H1 (cell line): ENCODE measurements at regions not wholly inside any gene's neighbourhood (a gene's known extent, or its start where the extent isn't known, plus 50 kb on each side); places are given as distances from the start of the nearest gene placed in this dataset.

Experiments used
- CTCF ChIA-PET: fragments of 300-600 bp; sonication (Branson Sonifier 250); formaldehyde crosslinking; loops from one replicate; lab custom pipeline; 2021; ENCODE audit not compliant: partially characterized antibody; lab: Charles Lee
- POLR2A ChIA-PET: fragments of 300-600 bp; sonication (Branson Sonifier 250); formaldehyde crosslinking; loops from one replicate; lab custom pipeline; 2021; ENCODE audit warnings: inconsistent platforms; ENCODE audit not compliant: partially characterized antibody; lab: Charles Lee
- DNase-seq, 2 experiments: peaks; one replicate each; pipeline versions ENCODE4 v3.0.0 to v3.0.0-alpha.2; 2010 to 2022; ENCODE audit warnings: low spot score in 2 of 2, low read depth in 1 of 2, mixed read lengths in 1 of 2
- FAIRE-seq: peaks from 2 replicates; lab custom pipeline; 2011; peaks lifted over from hg19 to GRCh38; lab: Jason Lieb, UNC
- H2AFZ ChIP-seq: 2 replicates; pipeline ENCODE4 v1.8.1; 2012; ENCODE audit warnings: low read length, inconsistent platforms
- H2AK5ac ChIP-seq: 2 replicates; pipeline ENCODE4 v1.6.1; 2013; ENCODE audit warnings: low read depth, low read length
- H2BK120ac ChIP-seq: replicated peaks from 2 replicates; pipeline ENCODE3; 2013; ENCODE audit warnings: low read depth, low read length, inconsistent platforms
- H2BK12ac ChIP-seq: 2 replicates; pipeline ENCODE4 v1.6.1; 2013; ENCODE audit warnings: low read depth, low read length
- H2BK15ac ChIP-seq: 2 replicates; pipeline ENCODE4 v1.6.1; 2013; ENCODE audit warnings: low read length
- H2BK20ac ChIP-seq: 2 replicates; pipeline ENCODE4 v1.6.1; 2013; ENCODE audit warnings: low read length
- H2BK5ac ChIP-seq: 2 replicates; pipeline ENCODE4 v1.6.1; 2013; ENCODE audit warnings: low read depth, low read length
- H3K14ac ChIP-seq: 2 replicates; pipeline ENCODE4 v1.6.1; 2013; ENCODE audit warnings: inconsistent platforms; ENCODE audit not compliant: insufficient read length
- H3K18ac ChIP-seq: 2 replicates; pipeline ENCODE4 v1.6.1; 2013; ENCODE audit warnings: low read length; ENCODE audit errors: extremely low read depth
- H3K23ac ChIP-seq: 2 replicates; pipeline ENCODE4 v1.6.1; 2013; ENCODE audit warnings: inconsistent platforms; ENCODE audit not compliant: insufficient read length
- H3K23me2 ChIP-seq: 2 replicates; pipeline ENCODE4 v1.6.1; 2013; ENCODE audit warnings: low read depth, low read length
- H3K27ac ChIP-seq: 2 replicates; pipeline ENCODE4 v1.6.1; 2011; ENCODE audit warnings: low read depth, low read length, inconsistent platforms
- H3K27me3 ChIP-seq, 4 experiments: replicated peaks in 1 of 4; 1 replicate in 1 of 4; 2 replicates in 3 of 4; pipeline versions ENCODE4 v1.6.1 to v1.8.1; 2011 to 2013; ENCODE audit warnings: low read length in 3 of 4, mild to moderate bottlenecking in 3 of 4, inconsistent platforms in 2 of 4, mixed read lengths in 2 of 4, moderate library complexity in 1 of 4; ENCODE audit not compliant: control insufficient read depth in 3 of 4, insufficient read depth in 3 of 4; ENCODE audit errors: extremely low read depth in 1 of 4
- H3K36me3 ChIP-seq, 4 experiments: 2 replicates each; pipeline versions ENCODE4 v1.6.1 to v1.8.1; 2011 to 2013; ENCODE audit warnings: mild to moderate bottlenecking in 4 of 4, low read length in 3 of 4, moderate library complexity in 2 of 4, control low read depth in 1 of 4, inconsistent platforms in 1 of 4; ENCODE audit not compliant: insufficient read depth in 4 of 4, control insufficient read depth in 2 of 4
- H3K4ac ChIP-seq: replicated peaks from 2 replicates; pipeline ENCODE3; 2013; ENCODE audit warnings: low read length, low read depth, mixed read lengths, inconsistent platforms; ENCODE audit not compliant: insufficient read length
- H3K4me1 ChIP-seq, 4 experiments: replicated peaks in 1 of 4; 1 replicate in 1 of 4; 2 replicates in 3 of 4; pipeline versions ENCODE4 v1.6.1 to v1.8.1; 2011 to 2013; ENCODE audit warnings: low read length in 3 of 4, inconsistent platforms in 2 of 4, mixed read lengths in 1 of 4; ENCODE audit not compliant: insufficient read depth in 4 of 4, control insufficient read depth in 3 of 4
- H3K4me2 ChIP-seq, 2 experiments: 2 replicates each; pipeline versions ENCODE4 v1.6.1 to v1.8.1; 2011 to 2013; ENCODE audit warnings: low read depth in 2 of 2, low read length in 2 of 2, control low read depth in 1 of 2, inconsistent platforms in 1 of 2, mild to moderate bottlenecking in 1 of 2; ENCODE audit not compliant: insufficient read depth in 1 of 2
- H3K4me3 ChIP-seq, 4 experiments: fragments of 200-600, 300-600 bp in 1 of 4; sonication (generic), shearing (Covaris generic), sonication (Bioruptor Twin) in 1 of 4; 2 replicates each; pipeline versions ENCODE4 v1.5.1 to v1.8.1; 2011 to 2016; ENCODE audit warnings: low read length in 4 of 4, low read depth in 3 of 4, control low read depth in 2 of 4, inconsistent platforms in 2 of 4, mild to moderate bottlenecking in 2 of 4, mixed read lengths in 1 of 4, moderate library complexity in 1 of 4; ENCODE audit not compliant: insufficient read depth in 2 of 4; ENCODE audit errors: extremely low read depth in 1 of 4
- H3K56ac ChIP-seq: replicated peaks from 2 replicates; pipeline ENCODE3; 2013; ENCODE audit warnings: low read depth, mild to moderate bottlenecking, mixed read lengths, low read length, inconsistent platforms; ENCODE audit not compliant: insufficient read length
- H3K79me1 ChIP-seq: 2 replicates; pipeline ENCODE4 v1.6.1; 2013; ENCODE audit warnings: low read depth, low read length, control low read depth
- H3K79me2 ChIP-seq, 2 experiments: 2 replicates each; pipeline versions ENCODE4 v1.6.1 to v1.8.1; 2012 to 2013; ENCODE audit warnings: low read length in 2 of 2, mild to moderate bottlenecking in 2 of 2, inconsistent platforms in 1 of 2; ENCODE audit not compliant: insufficient read depth in 2 of 2, control insufficient read depth in 1 of 2
- H3K9ac ChIP-seq, 4 experiments: replicated peaks in 1 of 4; 1 replicate in 1 of 4; 2 replicates in 3 of 4; pipeline versions ENCODE4 v1.6.1 to v1.8.1; 2011 to 2013; ENCODE audit warnings: low read depth in 3 of 4, low read length in 3 of 4, control low read depth in 2 of 4, mild to moderate bottlenecking in 2 of 4, moderate library complexity in 2 of 4, inconsistent platforms in 1 of 4; ENCODE audit errors: extremely low read depth in 1 of 4
- H3K9me3 ChIP-seq, 2 experiments: 2 replicates each; pipeline versions ENCODE4 v1.6.1 to v1.8.1; 2012 to 2013; ENCODE audit warnings: mild to moderate bottlenecking in 2 of 2, moderate library complexity in 2 of 2, control low read depth in 1 of 2, inconsistent platforms in 1 of 2, low read depth in 1 of 2, low read length in 1 of 2, mixed read lengths in 1 of 2; ENCODE audit not compliant: insufficient read depth in 2 of 2
- H4K20me1 ChIP-seq, 2 experiments: replicated peaks in 1 of 2; 2 replicates each; pipeline versions ENCODE3 to v1.8.1; 2011 to 2013; ENCODE audit warnings: inconsistent platforms in 2 of 2, low read length in 2 of 2, mild to moderate bottlenecking in 1 of 2; ENCODE audit not compliant: insufficient read depth in 2 of 2, control insufficient read depth in 1 of 2
- H4K5ac ChIP-seq: 2 replicates; pipeline ENCODE4 v1.6.1; 2013; ENCODE audit warnings: low read length, low read depth, mixed read lengths, inconsistent platforms; ENCODE audit not compliant: insufficient read length
- H4K8ac ChIP-seq: 2 replicates; pipeline ENCODE4 v1.8.0; 2013; ENCODE audit warnings: mild to moderate bottlenecking, moderate library complexity, low read length, inconsistent platforms; ENCODE audit not compliant: insufficient read depth; ENCODE audit errors: extremely low read depth
- H4K91ac ChIP-seq: replicated peaks from 2 replicates; pipeline ENCODE3; 2013; ENCODE audit warnings: low read length, mixed read lengths, inconsistent platforms; ENCODE audit not compliant: insufficient read length
- BACH1 ChIP-seq: IDR thresholded peaks from 2 replicates; pipeline ENCODE4 v1.6.1; 2012; ENCODE audit warnings: low read length, improper control_type of control experiment
- BCL11A ChIP-seq, 2 experiments: IDR thresholded peaks; one replicate each; pipeline ENCODE4 v1.6.1; 2011; ENCODE audit warnings: low read depth in 2 of 2, low read length in 2 of 2, mild to moderate bottlenecking in 2 of 2
- JUND ChIP-seq: IDR thresholded peaks from 2 replicates; pipeline ENCODE4 v1.6.1; 2011; ENCODE audit warnings: mild to moderate bottlenecking, improper control_type of control experiment, low read length
- KDM1A ChIP-seq: fragments of 200-600, 300-600 bp; sonication (generic); IDR thresholded peaks from 2 replicates; pipeline ENCODE4 v1.7.1; 2016; ENCODE audit warnings: mild to moderate bottlenecking, low read length, borderline replicate concordance
- SP2 ChIP-seq: IDR thresholded peaks from 2 replicates; pipeline ENCODE4 v1.6.1; 2012; ENCODE audit warnings: mild to moderate bottlenecking, low read length, inconsistent platforms
- WGBS, 2 experiments: shearing (Covaris generic) in 1 of 2; methylation state at CpG; one replicate each; pipeline versions ENCODE4 v1.1.6 to v1.1.7; 2013 to 2015; ENCODE audit warnings: low lambda C conversion rate in 2 of 2, mixed read lengths in 2 of 2, inconsistent platforms in 1 of 2, low coverage in 1 of 2, missing lambda C conversion rate in 1 of 2; ENCODE audit not compliant: insufficient replicate concordance in 2 of 2, insufficient coverage in 1 of 2, insufficient read length in 1 of 2; ENCODE audit errors: extremely low coverage in 1 of 2, missing lambda C conversion rate in 1 of 2; 5-methylcytosine and 5-hydroxymethylcytosine counted together
- TF ChIP-seq, protein P1 (sequence below): IDR thresholded peaks from 2 replicates; pipeline ENCODE4 v1.6.1; 2011; ENCODE audit warnings: low read depth, mild to moderate bottlenecking, low read length; ENCODE audit not compliant: insufficient read depth

DNA sequence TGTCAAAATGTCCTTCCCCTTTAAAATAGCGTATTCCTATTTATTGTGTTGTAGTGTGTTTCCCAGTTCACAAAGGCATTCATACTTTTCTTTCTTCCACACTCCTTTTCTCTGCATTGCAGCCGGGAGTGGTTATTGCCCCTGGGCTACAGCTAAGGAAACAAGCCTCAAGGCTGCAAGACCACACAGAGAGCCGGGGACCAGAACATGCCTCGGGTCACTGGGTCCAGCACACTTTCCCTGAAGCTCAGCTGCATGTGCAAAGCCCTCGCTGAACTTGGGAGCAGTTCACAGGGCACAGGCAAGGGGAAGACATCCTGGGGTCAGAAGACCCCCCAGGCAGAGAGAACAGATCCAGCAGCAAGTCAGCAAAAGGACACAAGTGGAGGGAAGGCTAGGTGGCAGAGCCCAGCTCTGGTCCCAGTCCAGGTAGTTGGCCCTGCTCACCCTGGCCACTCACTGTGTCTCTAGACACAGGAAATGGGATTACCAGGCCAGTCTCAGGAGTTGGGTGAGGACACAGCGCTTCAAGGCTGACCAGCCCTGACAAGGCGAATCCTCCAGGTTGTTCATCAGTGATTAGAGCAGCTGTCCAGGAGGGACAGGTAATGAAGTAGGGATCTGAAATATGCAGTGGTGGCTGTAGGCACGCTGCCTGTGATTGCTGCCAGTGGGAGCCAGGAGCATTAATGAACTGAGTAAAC lies 118.2 kb downstream of the CD83 start:
- H3K36me3 ChIP-seq, result no peaks in the 10 kb centered on the region
- FAIRE-seq, result no peak
- POLR2A ChIA-PET, result no interaction called here
- no peaks in the 10 kb centered on the region for H3K79me2 ChIP-seq
- no peak overlapping the region for H3K4ac ChIP-seq
- DNase-seq, result no peak
- WGBS, 2 experiments, result 90% methylated on average over 8 of the region's 8 CpGs; no CpG with 5 or more reads in 1 of the 2 experiments
- H4K91ac ChIP-seq, result no peak overlapping the region
- no peak overlapping the region for H4K8ac ChIP-seq
- H2BK5ac ChIP-seq, result 0 out of 2 replicates have a peak overlapping the region, but pooled peaks have one; percentile 9
- no peak overlapping the region for H3K9ac ChIP-seq
- H3K4me1 ChIP-seq, result no peaks in the 10 kb centered on the region; a peak in 1 of 7 replicates
- no peak overlapping the region for H2AK5ac ChIP-seq
- no peak overlapping the region for H3K4me2 ChIP-seq
- H3K23ac ChIP-seq, result no peak overlapping the region
- no peak overlapping the region for H3K27ac ChIP-seq
- H3K56ac ChIP-seq, result no peak overlapping the region
- no peak overlapping the region for H2BK120ac ChIP-seq
- peak overlapping the region; percentile 14; the same call in 1 of the 2 replicates for H2BK12ac ChIP-seq
- H2AFZ ChIP-seq, result no peak overlapping the region
- H3K4me3 ChIP-seq, result no peak overlapping the region
- CTCF ChIA-PET, result interaction anchor here (0.8 to 1.2 kb wide), 3 partner anchors 19 to 190 kb away, joined by 3 read pairs; no protein-coding TSS in a partner anchor
- H3K9me3 ChIP-seq, result no peaks in the 10 kb centered on the region
- H3K18ac ChIP-seq, result no peak overlapping the region
- no peaks in the 10 kb centered on the region; a peak in 1 of 7 replicates for H3K27me3 ChIP-seq
- H3K23me2 ChIP-seq, result no peaks in the 10 kb centered on the region
- H3K79me1 ChIP-seq, result no peaks in the 10 kb centered on the region
- no peaks in the 10 kb centered on the region for H4K20me1 ChIP-seq
- no peak overlapping the region for H3K14ac ChIP-seq
- H2BK20ac ChIP-seq, result no peak overlapping the region
- H4K5ac ChIP-seq, result no peak overlapping the region
- H2BK15ac ChIP-seq, result peak overlapping the region; percentile 14; the same call in 1 of the 2 replicates
- TF ChIP-seq, protein P1, sequence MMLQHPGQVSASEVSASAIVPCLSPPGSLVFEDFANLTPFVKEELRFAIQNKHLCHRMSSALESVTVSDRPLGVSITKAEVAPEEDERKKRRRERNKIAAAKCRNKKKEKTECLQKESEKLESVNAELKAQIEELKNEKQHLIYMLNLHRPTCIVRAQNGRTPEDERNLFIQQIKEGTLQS, result no peak
- TF ChIP-seq BCL11A (IDR thresholded peaks at IDR 0.05; ENCODE audit: low read depth in 2 of 2, low read length in 2 of 2) (no peak), SP2 (no peak), KDM1A (no peak), JUND (no peak), BACH1 (no peak)
